Hippocampal formation (tissue), 2 donors: ENCODE measurements at regions not wholly inside any gene's neighbourhood (a gene's known extent, or its start where the extent isn't known, plus 50 kb on each side); places are given as distances from the start of the nearest gene placed in this dataset.
"Not testable (repeated sequence)": the region's sequence is repeated elsewhere in the genome, so short reads cannot be mapped to it uniquely, and the experiment has no call there.

ENCODE experiments used
- DNase-seq, 2 donors: peaks; one replicate each; lab custom pipeline; 2025; lab: John Stamatoyannopoulos, UW

DNA sequence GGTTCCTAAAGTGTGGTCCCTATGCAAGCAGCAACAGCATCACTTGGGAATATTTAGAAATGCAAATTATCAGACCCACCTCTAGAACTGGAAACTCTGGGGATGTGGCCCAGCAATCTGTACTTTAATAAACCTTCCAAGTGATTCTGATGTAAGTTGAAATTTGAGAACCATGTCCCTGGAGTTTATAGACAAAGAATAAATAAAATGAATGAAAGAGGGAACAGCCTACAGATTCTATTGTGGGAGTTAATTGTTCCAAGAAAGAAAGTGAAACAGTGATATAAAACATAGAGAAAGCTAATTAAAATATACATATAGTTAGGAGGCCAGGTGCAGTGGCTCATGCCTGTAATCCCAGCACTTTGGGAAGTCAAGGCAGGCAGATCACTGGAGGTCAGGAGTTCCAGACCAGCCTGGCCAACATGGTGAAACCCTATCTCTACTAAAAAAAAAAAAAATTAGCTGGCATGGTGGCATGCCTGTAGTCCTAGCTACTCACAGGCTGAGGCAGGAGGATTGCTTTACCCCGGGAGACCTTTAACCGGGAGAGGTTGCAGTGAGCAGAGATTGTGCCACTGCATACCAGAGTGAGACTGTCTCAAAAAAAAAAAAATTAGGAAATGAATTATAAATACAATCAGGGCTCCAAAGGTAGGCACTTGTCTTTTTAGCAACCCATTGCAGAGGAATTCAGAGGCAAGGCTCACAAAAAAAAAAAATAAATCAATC, 507.5 kb downstream of the NAV3 start:
- no peak for DNase-seq

DNA sequence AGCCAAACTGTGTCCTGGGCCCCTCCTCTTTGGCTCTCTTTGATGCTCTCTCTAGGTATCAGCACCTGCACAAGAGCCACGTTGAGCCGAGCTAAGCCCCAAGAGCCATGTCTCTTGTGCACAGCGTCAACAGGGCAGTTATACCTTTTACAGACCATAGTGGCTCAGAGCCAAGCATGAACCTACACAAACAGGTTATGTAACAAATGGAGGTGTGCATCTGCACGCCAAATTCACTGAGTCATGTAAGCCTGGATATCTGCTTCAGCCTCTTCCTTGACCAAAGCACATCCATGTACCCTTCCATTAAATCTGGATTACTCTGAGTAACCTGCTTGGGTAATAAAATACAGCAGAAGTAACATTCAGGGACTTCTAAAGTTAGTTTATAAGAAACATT, 509.7 kb downstream of the NAV3 start:
- DNase-seq: no peak

DNA sequence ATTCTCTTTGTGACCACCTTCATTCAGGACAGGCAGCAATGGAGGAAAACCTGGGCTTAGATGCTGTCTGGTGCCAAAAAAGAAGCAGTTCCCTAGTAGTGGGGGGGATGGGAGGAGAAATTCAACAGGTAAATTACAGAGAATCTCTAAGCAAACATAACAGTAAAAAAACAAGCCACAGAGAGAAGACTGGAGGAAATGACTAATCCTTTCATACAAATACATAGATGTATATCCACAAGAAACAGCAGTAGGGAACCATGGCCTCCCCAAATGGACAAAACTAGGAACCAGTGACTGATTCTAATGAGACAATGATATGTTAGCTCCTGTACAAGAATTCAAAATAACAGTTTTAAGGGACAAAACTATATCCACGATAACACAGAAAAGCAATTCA, 513.0 kb downstream of the NAV3 start:
- DNase-seq: no peak

GRCh38 chr12:78359520-78359919, 505.1 kb upstream of the SYT1 start:
- DNase-seq: no peak

GRCh38 chr12:78361683-78362082, 502.9 kb upstream of the SYT1 start:
- no peak for DNase-seq

DNA sequence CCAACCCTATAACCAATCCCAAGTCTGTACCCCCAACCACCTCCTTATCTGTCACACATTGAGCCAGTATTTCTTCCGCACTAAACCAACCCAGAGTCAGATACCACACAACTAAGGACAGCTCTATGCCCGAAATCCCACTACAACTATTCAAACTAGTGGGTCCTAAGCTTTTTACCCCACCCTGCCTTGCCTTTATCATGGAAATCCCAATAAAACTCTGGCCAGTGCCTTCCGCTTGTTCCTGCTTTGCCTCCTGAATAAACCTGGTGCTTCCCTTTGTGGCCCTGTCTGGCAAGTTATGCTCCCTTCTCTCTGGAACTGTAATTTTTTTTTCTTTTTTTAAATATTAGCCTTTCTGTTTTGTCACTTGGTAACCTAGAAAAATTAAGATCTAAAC, 493.3 kb upstream of the SYT1 start:
- DNase-seq: no peak

DNA sequence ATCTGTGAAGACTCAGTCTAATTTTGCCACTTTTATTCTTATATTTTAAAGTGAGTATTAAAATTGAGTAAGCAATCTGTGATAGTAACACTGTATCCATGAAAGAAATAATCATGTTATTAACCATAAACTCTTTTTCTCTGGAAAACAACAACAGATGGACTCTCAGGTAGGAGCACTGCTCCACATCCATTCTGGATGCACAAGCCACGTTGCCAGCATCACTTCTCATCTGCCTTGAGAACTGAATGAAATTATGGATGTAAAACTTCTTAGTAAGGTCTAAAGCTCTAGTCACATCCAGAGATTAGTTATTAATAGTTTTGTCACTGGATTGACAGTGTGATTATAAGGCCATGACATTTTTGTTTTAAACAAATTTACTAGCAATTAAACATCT, 489.1 kb upstream of the SYT1 start:
- no peak for DNase-seq

DNA sequence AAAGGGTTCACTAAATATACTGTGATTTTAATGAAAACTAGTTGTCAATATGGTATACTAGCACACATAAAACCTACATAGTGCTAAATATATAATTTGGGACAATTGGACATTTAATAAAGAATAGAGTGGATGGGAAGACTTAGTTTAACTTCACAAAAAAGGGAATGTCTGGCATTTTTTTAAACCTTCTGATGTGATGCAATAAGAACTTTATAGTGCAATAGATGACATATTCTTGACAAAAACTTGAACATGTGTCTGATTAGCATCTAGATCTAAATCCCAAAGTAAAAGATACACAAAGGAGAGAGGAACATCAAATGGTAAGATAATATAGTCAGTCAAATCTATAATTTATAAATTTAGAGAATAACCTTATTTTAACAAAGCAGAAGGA, 488.3 kb upstream of the SYT1 start:
- DNase-seq: no peak

GRCh38 chr12:78379065-78379464, 485.5 kb upstream of the SYT1 start:
- not testable (repeated sequence) for DNase-seq

DNA sequence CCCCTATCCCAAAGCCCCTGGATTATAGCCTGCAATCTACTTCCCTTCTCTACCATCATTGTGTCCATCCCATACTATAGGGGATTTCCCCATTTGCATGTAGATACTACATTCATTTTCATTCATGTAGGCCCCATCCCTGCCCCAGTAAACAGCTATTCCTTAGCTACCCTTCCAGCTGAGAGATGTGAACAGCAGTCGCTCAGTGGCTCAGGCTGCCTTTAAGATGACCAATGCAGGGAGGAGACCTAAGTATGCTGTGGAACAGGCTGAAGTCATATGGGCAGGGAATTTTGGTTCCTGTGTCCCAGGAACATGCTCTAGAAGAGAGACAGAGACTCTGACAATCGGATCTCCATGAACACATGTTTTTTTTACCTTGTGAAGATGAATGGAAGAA, 481.2 kb upstream of the SYT1 start:
- DNase-seq: no peak

DNA sequence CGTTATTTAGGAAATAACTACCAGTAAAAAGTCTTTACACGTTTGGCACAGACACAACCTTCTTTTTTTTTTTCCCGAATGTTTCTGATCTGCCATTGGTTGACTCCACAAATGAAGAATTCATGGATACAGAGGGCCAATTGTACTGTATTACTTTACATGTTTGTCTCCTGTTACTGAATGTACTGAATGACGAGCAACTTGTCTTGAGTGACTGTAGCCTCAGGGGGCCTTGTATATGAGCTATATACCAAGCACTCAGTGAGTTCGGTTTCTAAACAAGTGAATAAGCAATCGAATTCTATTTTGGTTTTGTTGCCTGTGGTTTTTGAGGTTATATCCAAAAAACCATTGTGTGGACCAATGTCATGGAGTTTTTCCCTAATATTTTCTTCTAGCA, 480.0 kb upstream of the SYT1 start:
- DNase-seq: no peak

- no peak for DNase-seq
Measured at GRCh38 chr12:78385541-78385940, 479.0 kb upstream of the SYT1 start.

DNA sequence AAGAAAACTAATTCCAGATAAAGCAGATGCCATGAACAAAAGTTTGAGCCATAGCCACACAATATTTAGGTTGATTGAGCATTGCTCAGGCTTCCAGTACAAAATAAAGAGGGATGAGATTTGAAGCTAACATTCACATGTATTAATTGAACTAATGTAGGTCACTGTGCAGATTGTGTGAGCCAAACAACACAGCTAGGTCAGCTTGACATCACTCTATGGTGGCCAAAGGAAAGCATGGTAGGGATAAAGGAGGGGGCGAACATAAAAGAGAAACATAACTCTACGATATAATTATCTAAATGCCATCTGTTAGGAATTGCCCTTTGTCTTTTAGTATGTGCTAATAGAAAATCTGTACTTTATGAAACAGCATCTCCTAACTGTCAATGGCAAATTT, 477.7 kb upstream of the SYT1 start:
- DNase-seq: no peak

GRCh38 chr12:78387721-78388120, 476.9 kb upstream of the SYT1 start:
- DNase-seq: no peak

- no peak for DNase-seq
Measured at GRCh38 chr12:78388461-78388860, 476.1 kb upstream of the SYT1 start.

- no peak for DNase-seq
Measured at GRCh38 chr12:78390920-78391319, 473.7 kb upstream of the SYT1 start.

DNA sequence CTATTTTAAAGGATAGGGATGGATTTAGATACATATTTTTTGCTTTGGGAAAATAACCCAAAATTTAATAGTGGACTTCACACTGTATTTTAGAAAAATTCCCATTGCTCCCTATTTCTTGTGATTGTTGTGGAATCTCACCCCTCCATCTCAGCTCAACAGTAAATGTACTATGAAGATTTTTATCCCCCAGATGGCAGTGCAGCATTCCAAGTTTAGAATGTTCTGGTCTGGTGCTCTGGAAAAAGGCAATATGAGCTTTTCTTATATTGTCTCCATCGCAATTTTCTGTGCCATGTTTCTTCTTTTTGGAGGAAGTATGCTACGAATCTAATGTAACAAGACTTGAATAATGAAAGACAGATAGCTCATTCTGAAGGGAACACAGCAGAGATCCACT, 471.7 kb upstream of the SYT1 start:
- peak in 1 of 2 donors; percentile 62 for DNase-seq

DNA sequence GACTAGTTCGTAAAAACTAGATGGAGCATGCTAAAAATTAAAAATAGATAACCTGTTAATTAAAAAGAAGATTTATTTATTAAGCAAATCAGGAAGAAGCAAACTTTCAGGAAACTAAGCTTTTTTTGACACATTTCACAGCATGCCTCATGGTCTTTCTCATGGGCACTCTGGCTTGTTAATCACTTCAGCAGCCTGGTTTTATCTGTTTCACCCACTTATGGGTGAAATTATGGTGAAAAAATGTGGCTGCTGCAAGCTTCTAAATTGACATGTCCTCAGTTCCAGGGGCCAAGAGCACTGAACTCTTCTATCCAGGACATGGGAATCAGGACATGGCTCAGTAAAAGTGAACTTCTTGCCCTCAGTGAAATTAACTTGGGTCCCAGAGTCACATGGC, 468.6 kb upstream of the SYT1 start:
- DNase-seq: no peak

DNA sequence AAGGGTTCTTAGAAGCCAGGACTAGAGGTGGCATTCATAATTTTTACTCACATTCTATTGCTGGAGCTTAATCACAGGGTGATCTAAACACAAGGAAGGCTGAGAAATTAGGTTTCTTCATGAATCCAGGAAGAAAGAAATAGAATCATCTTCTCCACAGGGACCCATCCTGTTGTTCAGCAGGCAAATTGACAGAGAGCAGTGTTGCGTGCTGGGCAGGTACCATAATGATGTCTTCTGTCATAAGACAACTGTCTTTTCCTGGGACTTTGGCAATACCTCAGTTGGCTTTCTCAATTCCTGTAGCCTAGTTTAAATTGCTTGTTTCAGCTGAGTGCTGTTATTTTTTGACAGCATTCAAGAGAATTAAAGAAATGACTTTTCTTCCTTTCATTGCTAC, 468.0 kb upstream of the SYT1 start:
- DNase-seq: no peak

DNA sequence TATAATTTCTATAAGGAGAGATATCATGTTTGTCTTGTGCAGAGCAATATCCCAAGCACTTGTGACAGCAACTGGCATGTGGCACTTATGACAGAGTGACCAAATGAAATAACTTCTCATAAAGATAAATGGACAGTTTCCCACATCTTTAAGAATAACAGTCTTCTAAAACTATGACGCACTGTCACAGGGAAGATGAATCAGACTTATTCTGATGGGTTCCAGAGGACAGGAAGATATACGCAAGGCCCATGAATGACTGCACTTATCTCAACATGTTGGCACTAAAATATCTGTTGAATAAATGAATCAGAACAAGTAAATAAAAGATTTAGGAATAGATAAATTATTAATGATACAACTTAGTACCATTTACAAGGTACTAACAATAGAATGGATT, 465.8 kb upstream of the SYT1 start:
- DNase-seq: no peak

- no peak for DNase-seq
Measured at GRCh38 chr12:78402366-78403134, 462.0 kb upstream of the SYT1 start.

GRCh38 chr12:78403136-78403535, 461.4 kb upstream of the SYT1 start:
- no peak for DNase-seq

GRCh38 chr12:78403681-78404080, 460.9 kb upstream of the SYT1 start:
- no peak for DNase-seq

DNA sequence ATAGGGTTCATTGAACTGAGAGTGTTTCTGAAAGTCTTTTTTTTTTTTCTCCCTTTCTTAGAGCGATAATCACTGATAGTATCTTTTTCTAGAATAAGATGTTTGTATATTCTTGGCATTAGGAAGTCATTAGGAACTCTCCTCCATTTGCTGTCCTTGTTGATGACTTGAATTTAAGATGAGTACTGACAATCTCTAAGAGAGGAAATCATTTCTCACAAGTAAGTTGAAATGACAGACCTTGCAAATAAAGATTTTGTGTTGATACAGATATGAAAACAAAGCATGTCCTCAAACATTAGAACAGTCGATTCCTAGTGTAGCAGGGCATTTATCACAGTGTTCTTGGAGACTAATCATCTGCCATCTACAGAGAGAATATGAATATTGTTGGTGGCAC, 458.4 kb upstream of the SYT1 start:
- no peak for DNase-seq
